Mesothelial cell of epicardium (in vitro differentiated cells): ENCODE measurements at regions not wholly inside any gene's neighbourhood (a gene's known extent, or its start where the extent isn't known, plus 50 kb on each side); places are given as distances from the start of the nearest gene placed in this dataset.

Experiments used
- DNase-seq, 2 experiments: peaks; one replicate each; pipeline ENCODE4 v3.0.0; 2021; ENCODE audit warnings: low spot score in 2 of 2; ENCODE audit not compliant: unreplicated experiment in 2 of 2
- H3K27ac Mint-ChIP-seq: 2 replicates; pipeline ENCODE4 v1.8.0; 2021; ENCODE audit warnings: mixed read lengths
- H3K27me3 Mint-ChIP-seq: 2 replicates; pipeline ENCODE4 v1.8.0; 2021; ENCODE audit warnings: low read depth, mixed read lengths
- H3K36me3 Mint-ChIP-seq: 2 replicates; pipeline ENCODE4 v1.8.0; 2021; ENCODE audit warnings: mixed read lengths
- H3K4me1 Mint-ChIP-seq: 2 replicates; pipeline ENCODE4 v1.8.0; 2021; ENCODE audit warnings: mixed read lengths
- H3K4me3 Mint-ChIP-seq: 2 replicates; pipeline ENCODE4 v1.8.0; 2021; ENCODE audit warnings: mild to moderate bottlenecking, moderate library complexity, mixed read lengths
- H3K9me3 Mint-ChIP-seq: 2 replicates; pipeline ENCODE4 v1.8.0; 2021; ENCODE audit warnings: mixed read lengths
- CTCF ChIP-seq: fragments of 200-600 bp; sonication (generic); IDR thresholded peaks from one replicate; pipeline ENCODE4 v1.5.0; 2021; ENCODE audit warnings: antibody characterized with exemption; ENCODE audit not compliant: unreplicated experiment

- Mint-ChIP-seq H3K36me3 (no peaks in the 10 kb centered on the region), H3K9me3 (no peaks in the 10 kb centered on the region), H3K4me1 (no peaks in the 10 kb centered on the region), H3K27ac (no peak overlapping the region), H3K27me3 (no peaks in the 10 kb centered on the region), H3K4me3 (no peak overlapping the region)
- DNase-seq: no peak
- TF ChIP-seq CTCF: no peak
Measured at GRCh38 chr1:188325211-188325610, 1496.5 kb downstream of the PLA2G4A start.

- H3K4me3 Mint-ChIP-seq: no peak overlapping the region
- no peak for DNase-seq
- no peak for TF ChIP-seq CTCF
- H3K36me3 Mint-ChIP-seq: no peaks in the 10 kb centered on the region
- peaks cover 19% of the 10 kb centered on the region for H3K9me3 Mint-ChIP-seq
- H3K27me3 Mint-ChIP-seq: no peaks in the 10 kb centered on the region
- no peak overlapping the region for H3K27ac Mint-ChIP-seq
- no peaks in the 10 kb centered on the region for H3K4me1 Mint-ChIP-seq
Measured at GRCh38 chr1:188343914-188344313, 1515.2 kb downstream of the PLA2G4A start.

- H3K9me3 Mint-ChIP-seq: peaks cover 4% of the 10 kb centered on the region
- H3K36me3 Mint-ChIP-seq: no peaks in the 10 kb centered on the region
- DNase-seq: no peak
- no peaks in the 10 kb centered on the region for H3K27me3 Mint-ChIP-seq
- H3K27ac Mint-ChIP-seq: peak overlapping the region; percentile 71
- H3K4me3 Mint-ChIP-seq: no peak overlapping the region
- peaks cover 5% of the 10 kb centered on the region for H3K4me1 Mint-ChIP-seq
- TF ChIP-seq CTCF: no peak
Measured at GRCh38 chr1:188350104-188350503, 1521.4 kb downstream of the PLA2G4A start.

- H3K9me3 Mint-ChIP-seq: peaks cover 16% of the 10 kb centered on the region
- no peak for TF ChIP-seq CTCF
- no peak overlapping the region for H3K27ac Mint-ChIP-seq
- H3K4me3 Mint-ChIP-seq: no peak overlapping the region
- H3K4me1 Mint-ChIP-seq: peaks cover 2% of the 10 kb centered on the region
- peaks cover 2% of the 10 kb centered on the region for H3K36me3 Mint-ChIP-seq
- no peak for DNase-seq
- H3K27me3 Mint-ChIP-seq: no peaks in the 10 kb centered on the region
Measured at GRCh38 chr1:188355082-188355481, 1526.3 kb downstream of the PLA2G4A start.

- Mint-ChIP-seq H3K27me3 (no peaks in the 10 kb centered on the region), H3K9me3 (peaks cover 16% of the 10 kb centered on the region), H3K27ac (no peak overlapping the region), H3K4me1 (no peaks in the 10 kb centered on the region), H3K4me3 (no peak overlapping the region), H3K36me3 (peaks cover 2% of the 10 kb centered on the region)
- no peak for TF ChIP-seq CTCF
- DNase-seq: no peak
Measured at GRCh38 chr1:188355847-188356246, 1527.1 kb downstream of the PLA2G4A start.

GRCh38 chr1:188359315-188359714 lies 1530.6 kb downstream of the PLA2G4A start:
- no peaks in the 10 kb centered on the region for H3K4me1 Mint-ChIP-seq
- no peak overlapping the region for H3K4me3 Mint-ChIP-seq
- TF ChIP-seq CTCF: no peak
- H3K27ac Mint-ChIP-seq: no peak overlapping the region
- no peak for DNase-seq
- peaks cover 2% of the 10 kb centered on the region for H3K36me3 Mint-ChIP-seq
- peaks cover 14% of the 10 kb centered on the region for H3K9me3 Mint-ChIP-seq
- no peaks in the 10 kb centered on the region for H3K27me3 Mint-ChIP-seq
